B cell (primary cell): ENCODE measurements at regions not wholly inside any gene's neighbourhood (a gene's known extent, or its start where the extent isn't known, plus 50 kb on each side); places are given as distances from the start of the nearest gene placed in this dataset.

Experiments
- EZH2 ChIP-seq: IDR thresholded peaks from 2 replicates; pipeline ENCODE4 v1.6.1; 2012; ENCODE audit warnings: borderline replicate concordance, low read depth, mild to moderate bottlenecking, moderate library complexity, low read length; ENCODE audit not compliant: insufficient read depth, poor library complexity, severe bottlenecking
- TF ChIP-seq, protein P1 (sequence below): fragments of 200-600 bp; IDR thresholded peaks from one replicate; pipeline ENCODE4 v1.8.0; 2022; ENCODE audit warnings: antibody characterized with exemption, mild to moderate bottlenecking

DNA sequence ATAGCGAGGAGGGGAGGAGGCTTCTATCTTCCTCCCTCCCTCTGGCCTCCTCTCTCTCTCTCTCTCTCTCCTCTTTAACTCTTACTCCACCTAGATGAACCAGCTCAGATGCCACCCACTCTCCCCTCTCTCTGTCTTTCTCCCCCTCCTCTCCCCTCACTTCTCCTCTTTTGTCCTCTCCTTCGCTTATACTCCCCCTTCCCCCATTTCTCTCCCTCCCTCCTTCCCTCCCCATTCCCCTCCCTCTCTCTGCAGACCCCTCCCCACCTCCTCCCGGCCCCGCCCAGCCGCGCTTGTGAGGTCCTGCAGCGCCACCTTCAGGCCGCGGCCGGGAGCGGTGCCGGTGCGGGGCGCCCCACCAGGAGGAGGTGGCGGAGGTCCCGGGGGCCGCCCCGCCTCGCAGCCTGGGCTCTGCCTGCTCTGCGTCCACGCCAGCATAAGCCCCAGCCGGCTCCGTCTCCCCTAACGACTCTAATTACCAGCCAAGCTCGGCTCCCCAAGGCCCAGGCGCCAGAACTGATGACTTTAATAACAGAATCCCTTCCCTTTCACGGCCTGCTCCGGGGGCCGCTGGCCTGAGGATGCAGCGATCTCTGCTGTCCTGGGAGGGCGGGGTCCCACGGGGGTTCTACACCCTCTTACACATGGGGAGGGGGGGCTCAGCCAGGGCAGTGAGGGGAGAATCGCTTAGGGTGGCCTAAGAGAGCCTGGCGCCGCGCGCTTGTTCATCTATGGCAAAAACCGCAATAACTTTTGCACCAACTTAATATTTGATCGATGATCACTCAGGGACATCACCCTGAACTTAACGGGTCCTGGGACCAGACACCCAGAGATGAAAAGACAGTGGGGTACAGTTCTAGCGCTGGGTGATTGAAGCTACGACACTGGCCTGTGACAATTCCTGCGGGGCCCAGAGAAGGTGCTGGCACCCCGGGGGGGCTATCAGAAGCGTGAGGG lies 637.3 kb downstream of the MATN1 start:
- TF ChIP-seq, protein P1, sequence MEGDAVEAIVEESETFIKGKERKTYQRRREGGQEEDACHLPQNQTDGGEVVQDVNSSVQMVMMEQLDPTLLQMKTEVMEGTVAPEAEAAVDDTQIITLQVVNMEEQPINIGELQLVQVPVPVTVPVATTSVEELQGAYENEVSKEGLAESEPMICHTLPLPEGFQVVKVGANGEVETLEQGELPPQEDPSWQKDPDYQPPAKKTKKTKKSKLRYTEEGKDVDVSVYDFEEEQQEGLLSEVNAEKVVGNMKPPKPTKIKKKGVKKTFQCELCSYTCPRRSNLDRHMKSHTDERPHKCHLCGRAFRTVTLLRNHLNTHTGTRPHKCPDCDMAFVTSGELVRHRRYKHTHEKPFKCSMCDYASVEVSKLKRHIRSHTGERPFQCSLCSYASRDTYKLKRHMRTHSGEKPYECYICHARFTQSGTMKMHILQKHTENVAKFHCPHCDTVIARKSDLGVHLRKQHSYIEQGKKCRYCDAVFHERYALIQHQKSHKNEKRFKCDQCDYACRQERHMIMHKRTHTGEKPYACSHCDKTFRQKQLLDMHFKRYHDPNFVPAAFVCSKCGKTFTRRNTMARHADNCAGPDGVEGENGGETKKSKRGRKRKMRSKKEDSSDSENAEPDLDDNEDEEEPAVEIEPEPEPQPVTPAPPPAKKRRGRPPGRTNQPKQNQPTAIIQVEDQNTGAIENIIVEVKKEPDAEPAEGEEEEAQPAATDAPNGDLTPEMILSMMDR = no peak
- TF ChIP-seq EZH2 = no peak
